Osteocyte (in vitro differentiated cells): ENCODE measurements at regions not wholly inside any gene's neighbourhood (a gene's known extent, or its start where the extent isn't known, plus 50 kb on each side); places are given as distances from the start of the nearest gene placed in this dataset.
"Not testable (repeated sequence)": the region's sequence is repeated elsewhere in the genome, so short reads cannot be mapped to it uniquely, and the experiment has no call there.

Experiments
- DNase-seq: peaks from one replicate; pipeline ENCODE4 v3.0.0; 2021; ENCODE audit warnings: mixed read lengths; ENCODE audit not compliant: unreplicated experiment; ENCODE audit errors: extremely low spot score
- H3K27ac Mint-ChIP-seq: one replicate; pipeline ENCODE4 v1.8.0; 2021; ENCODE audit warnings: mild to moderate bottlenecking, mixed read lengths; ENCODE audit not compliant: unreplicated experiment
- H3K27me3 Mint-ChIP-seq: one replicate; pipeline ENCODE4 v1.8.0; 2021; ENCODE audit warnings: mixed read lengths; ENCODE audit not compliant: unreplicated experiment
- H3K36me3 Mint-ChIP-seq: one replicate; pipeline ENCODE4 v1.8.0; 2021; ENCODE audit warnings: mixed read lengths; ENCODE audit not compliant: unreplicated experiment
- H3K4me1 Mint-ChIP-seq: one replicate; pipeline ENCODE4 v1.8.0; 2021; ENCODE audit warnings: mixed read lengths; ENCODE audit not compliant: unreplicated experiment
- H3K4me3 Mint-ChIP-seq: one replicate; pipeline ENCODE4 v1.8.0; 2021; ENCODE audit warnings: mild to moderate bottlenecking, moderate library complexity, mixed read lengths; ENCODE audit not compliant: unreplicated experiment
- H3K9me3 Mint-ChIP-seq: one replicate; pipeline ENCODE4 v1.8.0; 2021; ENCODE audit warnings: mixed read lengths; ENCODE audit not compliant: unreplicated experiment
- CTCF ChIP-seq: fragments of 200-600 bp; sonication (generic); IDR thresholded peaks from 2 replicates; pipeline ENCODE4 v1.5.0; 2021; ENCODE audit warnings: antibody characterized with exemption, mild to moderate bottlenecking, moderate library complexity

- Mint-ChIP-seq H3K4me3 (no peak overlapping the region), H3K9me3 (peaks cover 32% of the 10 kb centered on the region), H3K4me1 (no peaks in the 10 kb centered on the region), H3K36me3 (no peaks in the 10 kb centered on the region), H3K27ac (no peak overlapping the region), H3K27me3 (no peaks in the 10 kb centered on the region)
- TF ChIP-seq CTCF = no peak
- DNase-seq = no peak
These were observed 74.3 kb upstream of the LRRC4C start for GRCh38 chr11:41533761-41534160.

GRCh38 chr11:41534391-41534790 is 74.9 kb upstream of the LRRC4C start:
- Mint-ChIP-seq H3K4me3 (no peak overlapping the region), H3K36me3 (no peaks in the 10 kb centered on the region), H3K27ac (no peak overlapping the region), H3K9me3 (peaks cover 33% of the 10 kb centered on the region), H3K4me1 (no peaks in the 10 kb centered on the region), H3K27me3 (no peaks in the 10 kb centered on the region)
- TF ChIP-seq CTCF = no peak
- DNase-seq = no peak

- H3K27me3 Mint-ChIP-seq = no peaks in the 10 kb centered on the region
- H3K27ac Mint-ChIP-seq = no peak overlapping the region
- no peak overlapping the region for H3K4me3 Mint-ChIP-seq
- no peaks in the 10 kb centered on the region for H3K4me1 Mint-ChIP-seq
- H3K36me3 Mint-ChIP-seq = no peaks in the 10 kb centered on the region
- no peak for DNase-seq
- peaks cover 33% of the 10 kb centered on the region for H3K9me3 Mint-ChIP-seq
- TF ChIP-seq CTCF = no peak
These were observed 75.4 kb upstream of the LRRC4C start for GRCh38 chr11:41534861-41535260.

GRCh38 chr11:41536021-41536568 is 76.6 kb upstream of the LRRC4C start:
- H3K4me3 Mint-ChIP-seq = no peak overlapping the region
- H3K27me3 Mint-ChIP-seq = no peaks in the 10 kb centered on the region
- H3K27ac Mint-ChIP-seq = no peak overlapping the region
- no peaks in the 10 kb centered on the region for H3K36me3 Mint-ChIP-seq
- DNase-seq = no peak
- TF ChIP-seq CTCF = no peak
- no peaks in the 10 kb centered on the region for H3K4me1 Mint-ChIP-seq
- H3K9me3 Mint-ChIP-seq = peaks cover 40% of the 10 kb centered on the region

- peaks cover 57% of the 10 kb centered on the region for H3K9me3 Mint-ChIP-seq
- not testable (repeated sequence) for H3K27me3 Mint-ChIP-seq, H3K4me1 Mint-ChIP-seq, H3K4me3 Mint-ChIP-seq, H3K27ac Mint-ChIP-seq, DNase-seq, H3K36me3 Mint-ChIP-seq
These were observed 85.5 kb upstream of the LRRC4C start for GRCh38 chr11:41544902-41545301.
